ENCODE measurements at regions not wholly inside any gene's neighbourhood (a gene's known extent, or its start where the extent isn't known, plus 50 kb on each side); places are given as distances from the start of the nearest gene placed in this dataset.

DNA sequence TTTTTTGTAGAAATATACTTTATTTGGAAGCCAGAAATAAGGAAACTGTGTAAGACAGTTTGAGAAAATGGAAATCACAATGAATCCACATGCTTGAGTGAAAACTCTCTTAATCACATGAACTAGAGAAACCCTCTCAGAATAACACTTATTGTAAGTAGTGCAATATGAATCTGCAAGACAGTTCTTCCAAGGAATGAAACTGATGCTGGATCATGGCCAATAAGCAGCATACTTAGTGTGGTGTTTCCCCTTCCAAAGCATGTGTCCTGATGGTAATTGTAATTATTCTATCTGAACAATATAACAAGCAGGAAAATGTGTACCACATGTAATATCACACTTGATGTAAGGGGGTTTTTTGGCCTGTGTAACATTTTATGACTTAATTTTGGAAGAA is 1870.5 kb upstream of the TENM3 start:
- no peak for TF ChIP-seq POLR2AphosphoS5 (IDR thresholded peaks at IDR 0.05; ENCODE audit: low read length)
- TF ChIP-seq, protein P1, sequence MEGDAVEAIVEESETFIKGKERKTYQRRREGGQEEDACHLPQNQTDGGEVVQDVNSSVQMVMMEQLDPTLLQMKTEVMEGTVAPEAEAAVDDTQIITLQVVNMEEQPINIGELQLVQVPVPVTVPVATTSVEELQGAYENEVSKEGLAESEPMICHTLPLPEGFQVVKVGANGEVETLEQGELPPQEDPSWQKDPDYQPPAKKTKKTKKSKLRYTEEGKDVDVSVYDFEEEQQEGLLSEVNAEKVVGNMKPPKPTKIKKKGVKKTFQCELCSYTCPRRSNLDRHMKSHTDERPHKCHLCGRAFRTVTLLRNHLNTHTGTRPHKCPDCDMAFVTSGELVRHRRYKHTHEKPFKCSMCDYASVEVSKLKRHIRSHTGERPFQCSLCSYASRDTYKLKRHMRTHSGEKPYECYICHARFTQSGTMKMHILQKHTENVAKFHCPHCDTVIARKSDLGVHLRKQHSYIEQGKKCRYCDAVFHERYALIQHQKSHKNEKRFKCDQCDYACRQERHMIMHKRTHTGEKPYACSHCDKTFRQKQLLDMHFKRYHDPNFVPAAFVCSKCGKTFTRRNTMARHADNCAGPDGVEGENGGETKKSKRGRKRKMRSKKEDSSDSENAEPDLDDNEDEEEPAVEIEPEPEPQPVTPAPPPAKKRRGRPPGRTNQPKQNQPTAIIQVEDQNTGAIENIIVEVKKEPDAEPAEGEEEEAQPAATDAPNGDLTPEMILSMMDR (IDR thresholded peaks at IDR 0.05 in 2 of 3, conservative IDR thresholded peaks at IDR 0.05 in 1 of 3; ENCODE audit: control insufficient read depth in 2 of 3, extremely low read depth in 1 of 3, insufficient read depth in 1 of 3, low read depth in 3 of 3, low read length in 3 of 3), result no peak
- no peak for TF ChIP-seq POLR2A (IDR thresholded peaks at IDR 0.05; ENCODE audit: low read depth, low read length)
- TF ChIP-seq, protein P2, sequence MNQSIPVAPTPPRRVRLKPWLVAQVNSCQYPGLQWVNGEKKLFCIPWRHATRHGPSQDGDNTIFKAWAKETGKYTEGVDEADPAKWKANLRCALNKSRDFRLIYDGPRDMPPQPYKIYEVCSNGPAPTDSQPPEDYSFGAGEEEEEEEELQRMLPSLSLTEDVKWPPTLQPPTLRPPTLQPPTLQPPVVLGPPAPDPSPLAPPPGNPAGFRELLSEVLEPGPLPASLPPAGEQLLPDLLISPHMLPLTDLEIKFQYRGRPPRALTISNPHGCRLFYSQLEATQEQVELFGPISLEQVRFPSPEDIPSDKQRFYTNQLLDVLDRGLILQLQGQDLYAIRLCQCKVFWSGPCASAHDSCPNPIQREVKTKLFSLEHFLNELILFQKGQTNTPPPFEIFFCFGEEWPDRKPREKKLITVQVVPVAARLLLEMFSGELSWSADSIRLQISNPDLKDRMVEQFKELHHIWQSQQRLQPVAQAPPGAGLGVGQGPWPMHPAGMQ (IDR thresholded peaks at IDR 0.05; ENCODE audit: borderline replicate concordance), result no peak
- no peak for TF ChIP-seq CEBPB (IDR thresholded peaks at IDR 0.05; ENCODE audit: borderline replicate concordance in 1 of 2, low read depth in 2 of 2, low read length in 2 of 2)
- TF ChIP-seq EZH2 (IDR thresholded peaks at IDR 0.05; ENCODE audit: borderline replicate concordance, control insufficient read depth, low read depth, low read length), result no peak
- TF ChIP-seq MYB (IDR thresholded peaks at IDR 0.05; ENCODE audit: borderline replicate concordance, low read depth, low read length), result no peak
- TF ChIP-seq MTA2 (IDR thresholded peaks at IDR 0.05; ENCODE audit: low read depth), result no peak
- TF ChIP-seq PKNOX1 (IDR thresholded peaks at IDR 0.05), result no peak
- no peak for TF ChIP-seq EP300 (IDR thresholded peaks at IDR 0.05; ENCODE audit: borderline replicate concordance in 1 of 2, control insufficient read depth in 1 of 2, low read depth in 2 of 2, low read length in 2 of 2)
- TF ChIP-seq YY1 (IDR thresholded peaks at IDR 0.05; ENCODE audit: low read depth, low read length), result no peak

Data from GM12878 (cell line).